GM10266 (cell line): ENCODE measurements at regions not wholly inside any gene's neighbourhood (a gene's known extent, or its start where the extent isn't known, plus 50 kb on each side); places are given as distances from the start of the nearest gene placed in this dataset.

Source experiments
- DNase-seq: peaks from one replicate; pipeline ENCODE4 v3.0.0; 2012; ENCODE audit errors: extremely low spot score
- TF ChIP-seq, protein P1 (sequence below): IDR thresholded peaks from 2 replicates; pipeline ENCODE4 v1.5.1; 2012; ENCODE audit warnings: mild to moderate bottlenecking, low read depth; ENCODE audit not compliant: control insufficient read depth, insufficient read depth; ENCODE audit errors: missing control alignments

DNA sequence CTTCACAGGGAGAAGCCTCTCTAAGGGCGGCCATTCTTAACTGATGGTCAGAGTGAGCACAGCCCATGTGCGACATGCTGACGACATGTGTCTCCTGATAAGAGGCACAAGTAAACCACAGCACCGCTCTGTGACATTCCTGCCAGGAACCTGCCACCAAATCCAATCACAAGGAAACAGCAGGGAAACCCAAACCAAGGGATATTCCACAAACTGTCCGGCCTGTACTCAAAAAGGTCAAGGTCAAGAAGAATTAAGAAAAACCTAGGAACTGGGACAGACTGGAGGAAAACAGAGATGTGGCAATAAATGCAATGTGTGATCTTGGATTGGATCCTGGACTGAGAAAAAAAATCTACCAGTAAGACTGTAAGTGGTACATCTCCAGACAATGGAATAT lies 91.9 kb downstream of the SYNE3 start:
- DNase-seq, result no peak
- TF ChIP-seq, protein P1, sequence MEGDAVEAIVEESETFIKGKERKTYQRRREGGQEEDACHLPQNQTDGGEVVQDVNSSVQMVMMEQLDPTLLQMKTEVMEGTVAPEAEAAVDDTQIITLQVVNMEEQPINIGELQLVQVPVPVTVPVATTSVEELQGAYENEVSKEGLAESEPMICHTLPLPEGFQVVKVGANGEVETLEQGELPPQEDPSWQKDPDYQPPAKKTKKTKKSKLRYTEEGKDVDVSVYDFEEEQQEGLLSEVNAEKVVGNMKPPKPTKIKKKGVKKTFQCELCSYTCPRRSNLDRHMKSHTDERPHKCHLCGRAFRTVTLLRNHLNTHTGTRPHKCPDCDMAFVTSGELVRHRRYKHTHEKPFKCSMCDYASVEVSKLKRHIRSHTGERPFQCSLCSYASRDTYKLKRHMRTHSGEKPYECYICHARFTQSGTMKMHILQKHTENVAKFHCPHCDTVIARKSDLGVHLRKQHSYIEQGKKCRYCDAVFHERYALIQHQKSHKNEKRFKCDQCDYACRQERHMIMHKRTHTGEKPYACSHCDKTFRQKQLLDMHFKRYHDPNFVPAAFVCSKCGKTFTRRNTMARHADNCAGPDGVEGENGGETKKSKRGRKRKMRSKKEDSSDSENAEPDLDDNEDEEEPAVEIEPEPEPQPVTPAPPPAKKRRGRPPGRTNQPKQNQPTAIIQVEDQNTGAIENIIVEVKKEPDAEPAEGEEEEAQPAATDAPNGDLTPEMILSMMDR, result no peak

DNA sequence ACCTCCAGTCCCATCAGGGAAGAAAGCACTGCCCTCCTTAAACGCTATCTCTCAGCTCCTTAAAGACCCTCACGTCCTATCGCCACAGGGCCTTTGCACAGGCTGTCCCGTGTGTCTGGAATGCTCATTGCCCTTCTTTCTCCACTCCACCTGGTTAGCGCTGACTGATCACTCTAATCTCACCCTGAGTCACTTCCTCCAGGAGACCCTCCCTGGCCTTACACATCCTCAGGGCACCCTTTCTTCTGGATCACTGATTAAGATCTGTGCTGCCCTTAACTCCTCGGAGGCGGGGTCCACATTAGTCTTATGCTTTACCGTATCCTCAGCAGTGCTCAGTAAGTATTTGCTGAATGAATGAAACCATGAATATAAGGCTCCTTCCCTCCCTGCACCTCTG lies 94.7 kb downstream of the SYNE3 start:
- TF ChIP-seq, protein P1, result no peak
- no peak for DNase-seq

DNA sequence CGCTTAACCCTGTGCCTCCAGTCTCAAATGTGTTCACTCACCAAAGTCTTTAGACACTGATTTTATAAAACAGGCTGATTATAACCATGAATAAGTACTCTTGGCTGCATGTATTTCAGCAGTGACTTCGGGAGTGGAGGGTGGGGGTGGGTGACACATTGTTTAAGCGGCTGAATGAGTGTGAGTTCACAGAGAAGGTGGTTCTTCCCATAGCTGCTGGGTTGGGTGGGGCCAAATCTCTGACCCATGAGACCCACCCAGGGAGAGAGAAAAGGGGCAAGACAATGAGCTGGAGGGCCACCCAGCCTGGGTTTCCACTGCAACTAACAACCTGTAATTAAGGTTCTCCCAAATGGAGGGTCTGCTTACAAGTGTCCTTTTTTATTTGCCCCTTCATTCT lies 96.4 kb downstream of the SYNE3 start:
- no peak for DNase-seq
- TF ChIP-seq, protein P1, result no peak

DNA sequence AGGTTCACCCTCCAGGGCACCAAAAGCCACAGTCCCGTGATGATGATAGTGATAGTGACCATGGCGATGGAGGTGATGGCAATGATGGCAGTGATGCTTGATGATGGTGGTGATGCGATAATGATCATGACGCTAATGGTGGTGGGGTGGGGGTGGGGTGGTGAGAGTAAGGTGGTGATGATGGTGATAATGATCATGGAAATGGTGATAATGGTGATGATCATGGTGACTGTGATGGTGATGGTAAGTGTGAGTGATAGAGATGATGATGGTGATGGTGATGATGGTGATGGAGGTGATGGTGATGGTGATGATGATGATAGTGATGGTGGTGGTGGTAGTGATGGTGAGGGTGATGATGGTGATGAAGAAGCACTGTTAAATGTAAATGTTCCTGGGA lies 96.9 kb downstream of the SYNE3 start:
- TF ChIP-seq, protein P1, result no peak
- DNase-seq, result no peak

DNA sequence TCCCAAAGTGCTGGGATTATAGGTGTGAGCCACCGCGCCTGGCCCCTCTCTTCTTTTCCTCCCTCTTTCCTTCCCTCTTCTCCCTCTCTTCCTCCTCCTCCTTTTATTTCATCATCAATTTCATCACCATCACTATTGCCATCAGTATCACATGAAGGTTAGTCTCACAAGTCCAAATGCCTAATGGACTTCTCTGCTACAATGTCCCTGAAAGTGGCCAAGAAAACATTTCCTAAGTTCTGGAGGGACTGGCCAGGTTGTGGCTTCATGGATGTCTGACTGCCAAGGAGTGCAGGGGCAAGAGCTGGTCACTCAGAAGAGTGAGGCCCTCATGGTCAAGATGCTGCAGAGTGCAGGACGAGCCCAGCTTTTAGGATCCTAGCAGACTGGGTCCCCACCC lies 97.6 kb downstream of the SYNE3 start:
- no peak for DNase-seq
- TF ChIP-seq, protein P1, result no peak

DNA sequence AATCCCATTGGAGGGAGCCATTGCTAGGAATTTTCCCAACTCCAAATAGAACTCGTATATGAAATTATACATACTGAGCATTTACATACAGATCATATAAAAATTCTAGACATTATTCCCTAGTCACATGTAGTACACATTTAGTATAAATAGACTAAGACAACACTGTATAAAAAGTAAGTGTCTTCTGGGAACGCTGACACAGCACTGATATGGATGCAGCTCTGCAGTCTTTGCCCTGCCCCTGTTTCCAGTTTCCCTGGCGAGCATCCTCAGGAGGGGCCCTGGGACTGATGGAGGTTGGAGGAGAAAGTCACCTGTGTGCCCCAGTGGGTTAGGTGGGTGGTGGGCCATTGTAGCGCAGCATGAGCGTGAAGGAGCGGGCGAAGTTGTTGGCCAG lies 97.8 kb upstream of the CLMN start:
- TF ChIP-seq, protein P1, result no peak
- DNase-seq, result no peak

DNA sequence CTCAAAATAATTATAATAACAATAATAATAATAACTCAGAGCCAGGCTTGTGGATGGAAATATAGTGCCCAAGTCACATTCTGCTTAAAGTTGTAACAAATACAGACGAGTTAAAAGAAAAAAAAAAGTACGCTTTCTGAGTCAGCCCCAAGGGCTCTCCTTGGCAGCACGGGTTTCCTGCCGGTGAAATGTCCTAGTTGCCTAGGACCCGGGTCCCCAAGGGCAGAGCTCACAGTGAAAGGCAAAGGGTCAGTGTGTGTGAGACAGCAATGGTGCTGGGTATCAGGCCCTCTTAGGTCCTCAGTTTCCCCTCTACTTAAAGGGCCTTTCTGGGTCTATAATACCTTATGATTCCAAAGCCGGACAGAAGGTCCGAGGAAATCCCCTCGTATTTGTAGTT lies 96.3 kb upstream of the CLMN start:
- DNase-seq, result no peak
- TF ChIP-seq, protein P1, result no peak
